ENCODE measurements at regions not wholly inside any gene's neighbourhood (a gene's known extent, or its start where the extent isn't known, plus 50 kb on each side); places are given as distances from the start of the nearest gene placed in this dataset.

DNA sequence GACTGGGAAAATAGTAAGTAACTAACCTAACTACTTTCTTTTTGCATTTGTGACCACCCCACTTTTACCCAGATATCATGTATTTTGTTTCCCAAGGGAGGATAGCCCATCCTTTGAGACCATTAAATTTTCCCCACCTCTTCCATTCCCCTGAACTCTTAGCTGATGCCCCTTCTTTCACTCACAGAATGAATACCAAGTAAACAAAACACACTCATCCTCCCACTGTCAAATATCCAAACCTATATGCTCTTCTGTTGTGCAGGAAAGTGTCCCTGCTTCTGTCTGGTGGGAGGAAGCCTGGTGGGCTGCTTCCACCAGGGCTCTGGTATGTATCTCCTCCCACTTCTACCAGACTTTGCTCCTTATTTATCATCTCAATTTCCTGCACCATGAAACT lies 64.6 kb upstream of the PARD3B start:
- TF ChIP-seq POLR2A (IDR thresholded peaks at IDR 0.05): no peak
- TF ChIP-seq, protein P1, sequence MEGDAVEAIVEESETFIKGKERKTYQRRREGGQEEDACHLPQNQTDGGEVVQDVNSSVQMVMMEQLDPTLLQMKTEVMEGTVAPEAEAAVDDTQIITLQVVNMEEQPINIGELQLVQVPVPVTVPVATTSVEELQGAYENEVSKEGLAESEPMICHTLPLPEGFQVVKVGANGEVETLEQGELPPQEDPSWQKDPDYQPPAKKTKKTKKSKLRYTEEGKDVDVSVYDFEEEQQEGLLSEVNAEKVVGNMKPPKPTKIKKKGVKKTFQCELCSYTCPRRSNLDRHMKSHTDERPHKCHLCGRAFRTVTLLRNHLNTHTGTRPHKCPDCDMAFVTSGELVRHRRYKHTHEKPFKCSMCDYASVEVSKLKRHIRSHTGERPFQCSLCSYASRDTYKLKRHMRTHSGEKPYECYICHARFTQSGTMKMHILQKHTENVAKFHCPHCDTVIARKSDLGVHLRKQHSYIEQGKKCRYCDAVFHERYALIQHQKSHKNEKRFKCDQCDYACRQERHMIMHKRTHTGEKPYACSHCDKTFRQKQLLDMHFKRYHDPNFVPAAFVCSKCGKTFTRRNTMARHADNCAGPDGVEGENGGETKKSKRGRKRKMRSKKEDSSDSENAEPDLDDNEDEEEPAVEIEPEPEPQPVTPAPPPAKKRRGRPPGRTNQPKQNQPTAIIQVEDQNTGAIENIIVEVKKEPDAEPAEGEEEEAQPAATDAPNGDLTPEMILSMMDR (IDR thresholded peaks at IDR 0.05): no peak

Data from prostate gland (tissue), 2 donors.